GM19240 (cell line): ENCODE measurements at regions not wholly inside any gene's neighbourhood (a gene's known extent, or its start where the extent isn't known, plus 50 kb on each side); places are given as distances from the start of the nearest gene placed in this dataset.
"Not testable (repeated sequence)": the region's sequence is repeated elsewhere in the genome, so short reads cannot be mapped to it uniquely, and the experiment has no call there.

Experiments
- DNase-seq: peaks from one replicate; pipeline ENCODE4 v3.0.0; 2011; ENCODE audit warnings: low spot score; ENCODE audit not compliant: insufficient read length

GRCh38 chr11:127966821-127967220, 620.5 kb downstream of the ETS1 start:
- no peak for DNase-seq

- no peak for DNase-seq
These were observed 621.3 kb downstream of the ETS1 start for GRCh38 chr11:127965939-127966668.

GRCh38 chr11:127962416-127962815, 624.9 kb downstream of the ETS1 start:
- no peak for DNase-seq

- DNase-seq: no peak
These were observed 637.2 kb downstream of the ETS1 start for GRCh38 chr11:127950162-127950561.

- no peak for DNase-seq
These were observed 643.6 kb downstream of the ETS1 start for GRCh38 chr11:127943763-127944162.

- no peak for DNase-seq
These were observed 644.2 kb downstream of the ETS1 start for GRCh38 chr11:127943152-127943551.

- not testable (repeated sequence) for DNase-seq
These were observed 645.8 kb downstream of the ETS1 start for GRCh38 chr11:127941554-127941953.

- no peak for DNase-seq
These were observed 648.4 kb downstream of the ETS1 start for GRCh38 chr11:127939000-127939399.

- no peak for DNase-seq
These were observed 652.3 kb downstream of the ETS1 start for GRCh38 chr11:127935081-127935480.

GRCh38 chr11:127933961-127934360, 653.4 kb downstream of the ETS1 start:
- DNase-seq: not testable (repeated sequence)

- DNase-seq: no peak
These were observed 655.6 kb downstream of the ETS1 start for GRCh38 chr11:127931803-127932202.

- DNase-seq: no peak
These were observed 660.6 kb downstream of the ETS1 start for GRCh38 chr11:127926721-127927120.

GRCh38 chr11:127925475-127925874, 661.9 kb downstream of the ETS1 start:
- no peak for DNase-seq

- DNase-seq: no peak
These were observed 668.0 kb downstream of the ETS1 start for GRCh38 chr11:127919206-127920000.

- no peak for DNase-seq
These were observed 685.0 kb downstream of the ETS1 start for GRCh38 chr11:127902382-127902781.

- no peak for DNase-seq
These were observed 688.7 kb downstream of the ETS1 start for GRCh38 chr11:127898422-127899365.

- DNase-seq: no peak
These were observed 691.6 kb downstream of the ETS1 start for GRCh38 chr11:127895776-127896175.

- DNase-seq: no peak
These were observed 693.0 kb downstream of the ETS1 start for GRCh38 chr11:127894316-127894715.

- no peak for DNase-seq
These were observed 697.2 kb downstream of the ETS1 start for GRCh38 chr11:127890030-127890615.

GRCh38 chr11:127888386-127888785, 699.0 kb downstream of the ETS1 start:
- DNase-seq: no peak

GRCh38 chr11:127875131-127875530, 712.2 kb downstream of the ETS1 start:
- no peak for DNase-seq
